B cell (primary cell): ENCODE measurements at regions not wholly inside any gene's neighbourhood (a gene's known extent, or its start where the extent isn't known, plus 50 kb on each side); places are given as distances from the start of the nearest gene placed in this dataset.

Experiments used
- ATAC-seq: fragments of 200-7000 bp; cut with Tn5 transposase; one replicate; pipeline ENCODE4 v1.10.0; 2021; ENCODE audit warnings: low read depth, mild to moderate bottlenecking, moderate number of reproducible peaks, moderate library complexity
- CTCF ChIA-PET: fragments of 350-600 bp; sonication (Branson Sonifier 250); formaldehyde crosslinking; loops from one replicate; lab custom pipeline; 2021; ENCODE audit warnings: antibody characterized with exemption, inconsistent platforms; lab: Charles Lee
- POLR2A ChIA-PET: fragments of 350-600 bp; sonication (Branson Sonifier 250); formaldehyde crosslinking; loops from one replicate; lab custom pipeline; 2021; ENCODE audit warnings: antibody characterized with exemption; lab: Charles Lee
- DNase-seq: peaks from one replicate; pipeline ENCODE4 v3.0.0; 2013
- H2AFZ ChIP-seq: 2 replicates; pipeline ENCODE4 v1.6.1; 2012; ENCODE audit warnings: mild to moderate bottlenecking, low read depth, low read length; ENCODE audit not compliant: insufficient read depth, poor library complexity, severe bottlenecking
- H3K27ac ChIP-seq, 2 donors: 1 replicate in 1 of 2; 2 replicates in 1 of 2; pipeline ENCODE4 v1.5.1; 2012 to 2013; ENCODE audit warnings: low read length in 2 of 2, mild to moderate bottlenecking in 2 of 2, moderate library complexity in 1 of 2
- H3K27me3 ChIP-seq, 4 experiments: fragments of 200-600 bp in 1 of 4; sonication (generic) in 1 of 4; replicated peaks in 1 of 4; 1 replicate in 2 of 4; 2 replicates in 2 of 4; pipeline versions ENCODE4 v1.6.1 to v1.7.0; 2013 to 2016; ENCODE audit warnings: low read length in 3 of 4, mild to moderate bottlenecking in 2 of 4, mixed read lengths in 1 of 4, moderate library complexity in 1 of 4; ENCODE audit not compliant: insufficient read depth in 4 of 4, control insufficient read depth in 3 of 4; ENCODE audit errors: control extremely low read depth in 1 of 4
- H3K36me3 ChIP-seq, 2 experiments: replicated peaks in 1 of 2; 1 replicate in 1 of 2; 2 replicates in 1 of 2; pipeline versions ENCODE4 v1.6.1 to v1.7.1; 2013; ENCODE audit warnings: low read length in 1 of 2; ENCODE audit not compliant: insufficient read depth in 2 of 2, control insufficient read depth in 1 of 2; ENCODE audit errors: control extremely low read depth in 1 of 2, extremely low read depth in 1 of 2
- H3K4me1 ChIP-seq, 2 donors: fragments of 200-600 bp in 1 of 2; sonication (generic) in 1 of 2; 1 replicate in 1 of 2; 2 replicates in 1 of 2; pipeline versions ENCODE4 v1.5.1 to v1.6.1; 2013 to 2017; ENCODE audit warnings: low read length in 2 of 2; ENCODE audit not compliant: control insufficient read depth in 2 of 2, insufficient read depth in 2 of 2
- H3K4me2 ChIP-seq: replicated peaks from 2 replicates; pipeline ENCODE3; 2012; ENCODE audit warnings: mild to moderate bottlenecking, low read depth, low read length; ENCODE audit not compliant: poor library complexity, severe bottlenecking
- H3K4me3 ChIP-seq, 5 experiments: fragments of 200-600 bp in 1 of 5; sonication (generic) in 1 of 5; 1 replicate in 3 of 5; 2 replicates in 2 of 5; pipeline versions ENCODE4 v1.5.1 to v1.7.0; 2011 to 2016; ENCODE audit warnings: low read length in 4 of 5, mild to moderate bottlenecking in 4 of 5, low read depth in 2 of 5, control low read depth in 1 of 5, moderate library complexity in 1 of 5; ENCODE audit not compliant: insufficient read depth in 1 of 5; ENCODE audit errors: control extremely low read depth in 1 of 5, extremely low read depth in 1 of 5
- H3K79me2 ChIP-seq: fragments of 200-600 bp; sonication (generic); one replicate; pipeline ENCODE4 v1.6.0; 2016; ENCODE audit warnings: low read length; ENCODE audit not compliant: control insufficient read depth, insufficient read depth
- H3K9ac ChIP-seq: fragments of 200-600 bp; sonication (generic); 2 replicates; pipeline ENCODE4 v1.6.1; 2017; ENCODE audit warnings: mild to moderate bottlenecking, low read length, moderate library complexity
- H3K9me3 ChIP-seq, 3 donors: one replicate each; pipeline versions ENCODE4 v1.6.1 to v1.7.1; 2013; ENCODE audit warnings: low read length in 2 of 3; ENCODE audit not compliant: control insufficient read depth in 2 of 3, insufficient read depth in 1 of 3; ENCODE audit errors: control extremely low read depth in 1 of 3
- H4K20me1 ChIP-seq: 2 replicates; pipeline ENCODE4 v1.6.0; 2012; ENCODE audit warnings: mild to moderate bottlenecking, low read length; ENCODE audit not compliant: insufficient read depth, control insufficient read depth, poor library complexity, severe bottlenecking
- H3K27ac Mint-ChIP-seq: one replicate; pipeline ENCODE4 v1.8.0; 2021; ENCODE audit warnings: mixed read lengths
- H3K27me3 Mint-ChIP-seq: one replicate; pipeline ENCODE4 v1.8.0; 2021; ENCODE audit warnings: mixed read lengths
- H3K4me1 Mint-ChIP-seq: one replicate; pipeline ENCODE4 v1.8.0; 2021; ENCODE audit warnings: mixed read lengths
- H3K4me3 Mint-ChIP-seq: one replicate; pipeline ENCODE4 v1.8.0; 2021; ENCODE audit warnings: mixed read lengths
- H3K9me3 Mint-ChIP-seq: one replicate; pipeline ENCODE4 v1.8.0; 2022; ENCODE audit warnings: mixed read lengths; ENCODE audit not compliant: insufficient read depth
- EZH2 ChIP-seq: IDR thresholded peaks from 2 replicates; pipeline ENCODE4 v1.6.1; 2012; ENCODE audit warnings: borderline replicate concordance, low read depth, mild to moderate bottlenecking, moderate library complexity, low read length; ENCODE audit not compliant: insufficient read depth, poor library complexity, severe bottlenecking
- WGBS: methylation state at CpG from one replicate; pipeline ENCODE4 v1.1.5; 2013; ENCODE audit warnings: missing lambda C conversion rate; ENCODE audit not compliant: insufficient coverage; 5-methylcytosine and 5-hydroxymethylcytosine counted together
- intact Hi-C: fragments of 100-400 bp; cut with micrococcal nuclease; formaldehyde crosslinking; loops from one replicate; pipeline ENCODE4 v1.10.0; 2022
- TF ChIP-seq, protein P1 (sequence below): fragments of 200-600 bp; IDR thresholded peaks from one replicate; pipeline ENCODE4 v1.8.0; 2022; ENCODE audit warnings: antibody characterized with exemption, mild to moderate bottlenecking

DNA sequence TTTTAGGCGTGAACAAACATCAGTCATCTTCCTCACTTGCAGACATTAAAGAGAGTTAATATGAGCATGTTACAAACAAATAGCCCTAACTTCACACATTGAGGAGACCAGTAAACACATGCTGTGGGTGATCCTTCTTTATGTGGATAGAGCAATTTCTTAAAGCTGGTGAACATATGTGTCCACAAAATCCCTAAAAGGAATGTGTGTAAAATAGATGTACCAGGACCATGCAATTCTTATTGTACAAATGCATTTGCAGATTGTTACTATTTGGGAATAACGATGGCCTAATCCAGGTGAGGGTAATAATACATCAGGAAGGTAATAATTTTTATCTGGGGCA lies 228.9 kb downstream of the ALDH8A1 start:
- DNase-seq (no peak), ATAC-seq (no peak)
- H3K4me3 ChIP-seq, result no peak overlapping the region
- H3K27ac ChIP-seq, result no peak overlapping the region
- Mint-ChIP-seq H3K27me3 (peaks cover 9% of the 10 kb centered on the region), H3K27ac (no peak overlapping the region), H3K4me3 (no peak overlapping the region), H3K9me3 (no peaks in the 10 kb centered on the region), H3K4me1 (no peaks in the 10 kb centered on the region)
- no peaks in the 10 kb centered on the region for H3K9me3 ChIP-seq
- H2AFZ ChIP-seq, result no peak overlapping the region
- TF ChIP-seq EZH2, result no peak
- TF ChIP-seq, protein P1, sequence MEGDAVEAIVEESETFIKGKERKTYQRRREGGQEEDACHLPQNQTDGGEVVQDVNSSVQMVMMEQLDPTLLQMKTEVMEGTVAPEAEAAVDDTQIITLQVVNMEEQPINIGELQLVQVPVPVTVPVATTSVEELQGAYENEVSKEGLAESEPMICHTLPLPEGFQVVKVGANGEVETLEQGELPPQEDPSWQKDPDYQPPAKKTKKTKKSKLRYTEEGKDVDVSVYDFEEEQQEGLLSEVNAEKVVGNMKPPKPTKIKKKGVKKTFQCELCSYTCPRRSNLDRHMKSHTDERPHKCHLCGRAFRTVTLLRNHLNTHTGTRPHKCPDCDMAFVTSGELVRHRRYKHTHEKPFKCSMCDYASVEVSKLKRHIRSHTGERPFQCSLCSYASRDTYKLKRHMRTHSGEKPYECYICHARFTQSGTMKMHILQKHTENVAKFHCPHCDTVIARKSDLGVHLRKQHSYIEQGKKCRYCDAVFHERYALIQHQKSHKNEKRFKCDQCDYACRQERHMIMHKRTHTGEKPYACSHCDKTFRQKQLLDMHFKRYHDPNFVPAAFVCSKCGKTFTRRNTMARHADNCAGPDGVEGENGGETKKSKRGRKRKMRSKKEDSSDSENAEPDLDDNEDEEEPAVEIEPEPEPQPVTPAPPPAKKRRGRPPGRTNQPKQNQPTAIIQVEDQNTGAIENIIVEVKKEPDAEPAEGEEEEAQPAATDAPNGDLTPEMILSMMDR, result no peak
- no peaks in the 10 kb centered on the region for H4K20me1 ChIP-seq
- ChIA-PET CTCF (no interaction called here), POLR2A (no interaction called here)
- no peak overlapping the region for H3K4me2 ChIP-seq
- H3K36me3 ChIP-seq, result no peaks in the 10 kb centered on the region
- intact Hi-C loops, result no loop called here
- no peak overlapping the region for H3K9ac ChIP-seq
- H3K4me1 ChIP-seq, result no peaks in the 10 kb centered on the region
- 100% methylated on average over 1 of the region's 2 CpGs for WGBS
- H3K79me2 ChIP-seq, result no peaks in the 10 kb centered on the region
- H3K27me3 ChIP-seq, result no peaks in the 10 kb centered on the region

DNA sequence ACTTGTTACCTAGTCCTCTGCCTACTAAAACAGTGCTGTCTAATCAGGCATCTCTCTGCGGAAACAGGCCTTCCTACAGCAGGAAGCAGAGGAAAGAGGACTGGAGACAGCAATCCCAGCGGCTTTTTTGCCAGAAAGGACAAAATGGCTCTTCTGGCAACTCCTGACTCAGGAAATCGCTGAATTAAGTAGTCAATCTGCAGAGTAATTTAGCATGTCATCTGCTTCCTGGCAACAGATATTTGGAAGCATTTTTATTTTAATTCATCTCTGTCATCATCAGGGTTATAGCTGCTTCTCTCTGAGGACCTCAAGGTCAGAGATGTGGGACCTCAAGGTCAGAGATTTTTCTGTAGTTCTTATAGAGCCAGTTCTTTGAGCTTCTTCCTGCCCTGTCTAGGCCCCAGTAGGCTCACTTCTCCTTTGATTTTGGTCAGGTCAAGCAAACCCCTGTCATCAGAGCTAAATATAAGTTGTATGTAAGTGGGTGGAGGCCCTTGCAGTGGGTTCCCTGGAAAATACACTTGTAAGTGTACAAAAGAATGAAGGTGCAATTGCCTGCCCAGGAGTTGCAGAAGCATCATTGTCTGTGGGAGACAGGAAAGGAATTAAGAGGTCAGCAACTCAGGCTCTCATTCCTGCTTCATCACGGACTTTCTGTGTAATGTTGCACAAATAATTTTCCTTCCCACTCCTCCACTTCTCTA lies 229.4 kb downstream of the ALDH8A1 start:
- TF ChIP-seq EZH2, result no peak
- TF ChIP-seq, protein P1, result no peak
- H2AFZ ChIP-seq, result peak overlapping the region; percentile 7
- ATAC-seq, result no peak
- H3K27ac ChIP-seq, result no peak overlapping the region
- no peak overlapping the region for H3K4me2 ChIP-seq
- no peaks in the 10 kb centered on the region for H3K9me3 ChIP-seq
- Mint-ChIP-seq H3K27ac (no peak overlapping the region), H3K4me3 (no peak overlapping the region), H3K27me3 (peaks cover 4% of the 10 kb centered on the region), H3K9me3 (no peaks in the 10 kb centered on the region), H3K4me1 (no peaks in the 10 kb centered on the region)
- H3K79me2 ChIP-seq, result no peaks in the 10 kb centered on the region
- intact Hi-C loops, result no loop called here
- H3K9ac ChIP-seq, result no peak overlapping the region
- no peaks in the 10 kb centered on the region for H3K4me1 ChIP-seq
- no peak for DNase-seq
- ChIA-PET POLR2A (no interaction called here), CTCF (no interaction called here)
- 9% methylated on average over 2 of the region's 4 CpGs for WGBS
- H3K4me3 ChIP-seq, result no peak overlapping the region
- no peaks in the 10 kb centered on the region for H4K20me1 ChIP-seq
- no peaks in the 10 kb centered on the region for H3K36me3 ChIP-seq
- no peaks in the 10 kb centered on the region for H3K27me3 ChIP-seq
